Skin of body (tissue), 1 donor: ENCODE measurements at regions not wholly inside any gene's neighbourhood (a gene's known extent, or its start where the extent isn't known, plus 50 kb on each side); places are given as distances from the start of the nearest gene placed in this dataset.

ENCODE experiments used
- DNase-seq: peaks from one replicate; lab custom pipeline; 2025; lab: John Stamatoyannopoulos, UW

GRCh38 chrX:38856670-38857265 lies 55.5 kb downstream of the MID1IP1 start:
- no peak for DNase-seq

- no peak for DNase-seq
Measured at GRCh38 chrX:38857736-38858523, 56.7 kb downstream of the MID1IP1 start.

GRCh38 chrX:38859602-38860001 lies 58.3 kb downstream of the MID1IP1 start:
- DNase-seq: no peak

GRCh38 chrX:38860106-38861013 lies 59.1 kb downstream of the MID1IP1 start:
- DNase-seq: no peak

GRCh38 chrX:38861489-38861888 lies 60.2 kb downstream of the MID1IP1 start:
- no peak for DNase-seq

- DNase-seq: no peak
Measured at GRCh38 chrX:38862100-38862499, 60.8 kb downstream of the MID1IP1 start.

- no peak for DNase-seq
Measured at GRCh38 chrX:38864165-38864564, 62.9 kb downstream of the MID1IP1 start.

- DNase-seq: no peak
Measured at GRCh38 chrX:38868321-38868720, 67.1 kb downstream of the MID1IP1 start.

- no peak for DNase-seq
Measured at GRCh38 chrX:38868941-38869401, 67.7 kb downstream of the MID1IP1 start.

- no peak for DNase-seq
Measured at GRCh38 chrX:38870361-38870895, 69.2 kb downstream of the MID1IP1 start.

GRCh38 chrX:38871129-38872029 lies 70.1 kb downstream of the MID1IP1 start:
- no peak for DNase-seq

- DNase-seq: no peak
Measured at GRCh38 chrX:38877366-38877765, 76.1 kb downstream of the MID1IP1 start.

- no peak for DNase-seq
Measured at GRCh38 chrX:38878641-38879340, 77.5 kb downstream of the MID1IP1 start.

GRCh38 chrX:38879631-38880220 lies 78.5 kb downstream of the MID1IP1 start:
- peak; percentile 0 for DNase-seq

- DNase-seq: no peak
Measured at GRCh38 chrX:38880296-38880854, 79.1 kb downstream of the MID1IP1 start.

- no peak for DNase-seq
Measured at GRCh38 chrX:38881066-38881465, 79.8 kb downstream of the MID1IP1 start.

- DNase-seq: no peak
Measured at GRCh38 chrX:38881727-38882126, 80.5 kb downstream of the MID1IP1 start.

- DNase-seq: no peak
Measured at GRCh38 chrX:38882894-38883626, 81.8 kb downstream of the MID1IP1 start.

- DNase-seq: no peak
Measured at GRCh38 chrX:38886112-38886511, 84.9 kb downstream of the MID1IP1 start.
